K562 (cell line): ENCODE measurements at regions not wholly inside any gene's neighbourhood (a gene's known extent, or its start where the extent isn't known, plus 50 kb on each side); places are given as distances from the start of the nearest gene placed in this dataset.

Experiments used
- PHF20 ChIP-seq: fragments of 450-650 bp; IDR thresholded peaks from 2 replicates; pipeline ENCODE4 v1.6.1; 2018; ENCODE audit not compliant: partially characterized antibody
- SMARCC2 ChIP-seq: fragments of 450-650 bp; IDR thresholded peaks from 2 replicates; pipeline ENCODE4 v1.6.1; 2017; ENCODE audit warnings: antibody characterized with exemption, moderate library complexity, mild to moderate bottlenecking, low read depth
- SPI1 ChIP-seq: IDR thresholded peaks from 2 replicates; pipeline ENCODE4 v1.6.1; 2011; ENCODE audit warnings: low read depth, low read length, control low read depth, borderline replicate concordance
- ZNF75A ChIP-seq: fragments of 450-650 bp; formaldehyde crosslinking; IDR thresholded peaks from 2 replicates; pipeline ENCODE4 v1.4.0; 2020; ENCODE audit warnings: mild to moderate bottlenecking
- TF ChIP-seq, protein P1 (sequence below): fragments of 150-350 bp; conservative IDR thresholded peaks from 2 replicates; pipeline ENCODE4 v1.6.1; 2014; ENCODE audit warnings: low read length
- TF ChIP-seq, protein P2 (sequence below), 2 experiments: fragments of 200-800 bp in 1 of 2; sonication (Bioruptor generic) in 1 of 2; sonication (generic) in 1 of 2; formaldehyde crosslinking in 1 of 2; IDR thresholded peaks in 1 of 2; conservative IDR thresholded peaks in 1 of 2; 2 replicates each; pipeline versions ENCODE4 v1.5.0 to v1.6.1; 2016 to 2020; ENCODE audit warnings: missing compliant biosample characterization in 1 of 2, missing genetic modification characterization in 1 of 2, missing genetic modification reagents in 1 of 2
- TF ChIP-seq, protein P3 (sequence below): sonication (generic); formaldehyde crosslinking; IDR thresholded peaks from 2 replicates; pipeline ENCODE4 v1.8.0; 2022; ENCODE audit warnings: missing genetic modification reagents, mild to moderate bottlenecking, moderate library complexity, borderline replicate concordance
- TF ChIP-seq, protein P4 (sequence below): fragments of 450-650 bp; formaldehyde crosslinking; IDR thresholded peaks from 2 replicates; pipeline ENCODE4 v1.4.0; 2020; ENCODE audit warnings: mild to moderate bottlenecking, moderate library complexity

DNA sequence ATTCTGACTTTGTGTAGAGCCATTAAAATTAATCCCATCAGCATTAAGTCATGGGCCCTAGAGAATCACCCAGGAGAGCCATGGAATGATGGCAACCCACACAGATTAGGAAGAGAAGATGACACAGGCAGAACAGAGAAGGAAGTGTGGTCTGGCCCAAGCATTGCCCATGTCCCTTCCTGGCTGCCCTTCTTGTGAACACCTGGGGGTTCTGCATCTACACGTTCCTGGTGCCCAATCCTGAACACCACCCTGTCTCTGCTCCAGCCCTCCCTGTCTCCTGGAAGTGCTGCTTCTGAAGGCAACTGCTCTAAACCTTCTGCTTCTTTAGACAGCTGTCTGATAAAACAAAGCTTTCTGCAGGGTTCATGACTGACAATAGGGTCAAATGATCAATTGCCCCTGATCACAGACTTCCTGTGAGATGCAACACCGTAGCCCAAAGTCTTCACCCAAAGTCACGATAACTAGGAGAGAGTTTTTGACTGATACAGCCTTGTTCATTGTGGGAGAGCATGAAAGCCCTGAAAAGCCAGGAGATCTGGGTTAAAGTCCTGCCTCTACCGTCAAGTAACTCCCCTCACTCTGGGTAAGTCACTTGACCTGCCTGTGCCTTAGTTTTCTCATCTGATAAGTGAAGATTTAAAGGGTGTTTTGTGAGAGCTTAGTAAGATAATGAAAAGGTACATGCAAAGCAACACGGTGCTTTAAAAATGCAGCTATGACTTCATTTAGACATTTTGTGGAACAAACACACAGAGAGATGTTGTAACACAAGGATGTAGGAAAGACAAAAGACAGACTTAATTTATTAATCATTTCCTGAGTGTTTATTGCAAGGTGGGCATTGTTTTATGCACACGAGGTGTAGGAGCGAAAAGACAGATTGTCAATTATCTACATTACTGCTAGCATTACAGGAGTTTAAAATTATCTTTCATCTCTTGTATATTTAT is 291.2 kb upstream of the STXBP5 start (continued):
- TF ChIP-seq, protein P1, sequence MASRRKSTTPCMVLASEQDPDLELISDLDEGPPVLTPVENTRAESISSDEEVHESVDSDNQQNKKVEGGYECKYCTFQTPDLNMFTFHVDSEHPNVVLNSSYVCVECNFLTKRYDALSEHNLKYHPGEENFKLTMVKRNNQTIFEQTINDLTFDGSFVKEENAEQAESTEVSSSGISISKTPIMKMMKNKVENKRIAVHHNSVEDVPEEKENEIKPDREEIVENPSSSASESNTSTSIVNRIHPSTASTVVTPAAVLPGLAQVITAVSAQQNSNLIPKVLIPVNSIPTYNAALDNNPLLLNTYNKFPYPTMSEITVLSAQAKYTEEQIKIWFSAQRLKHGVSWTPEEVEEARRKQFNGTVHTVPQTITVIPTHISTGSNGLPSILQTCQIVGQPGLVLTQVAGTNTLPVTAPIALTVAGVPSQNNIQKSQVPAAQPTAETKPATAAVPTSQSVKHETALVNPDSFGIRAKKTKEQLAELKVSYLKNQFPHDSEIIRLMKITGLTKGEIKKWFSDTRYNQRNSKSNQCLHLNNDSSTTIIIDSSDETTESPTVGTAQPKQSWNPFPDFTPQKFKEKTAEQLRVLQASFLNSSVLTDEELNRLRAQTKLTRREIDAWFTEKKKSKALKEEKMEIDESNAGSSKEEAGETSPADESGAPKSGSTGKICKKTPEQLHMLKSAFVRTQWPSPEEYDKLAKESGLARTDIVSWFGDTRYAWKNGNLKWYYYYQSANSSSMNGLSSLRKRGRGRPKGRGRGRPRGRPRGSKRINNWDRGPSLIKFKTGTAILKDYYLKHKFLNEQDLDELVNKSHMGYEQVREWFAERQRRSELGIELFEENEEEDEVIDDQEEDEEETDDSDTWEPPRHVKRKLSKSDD, result no peak
- 0 out of 2 replicates have a peak, but pooled peaks have one; percentile 4 for TF ChIP-seq SPI1
- TF ChIP-seq PHF20, result no peak
- TF ChIP-seq ZNF75A (CRISPR knock-in tag), result no peak
- TF ChIP-seq, protein P2, sequence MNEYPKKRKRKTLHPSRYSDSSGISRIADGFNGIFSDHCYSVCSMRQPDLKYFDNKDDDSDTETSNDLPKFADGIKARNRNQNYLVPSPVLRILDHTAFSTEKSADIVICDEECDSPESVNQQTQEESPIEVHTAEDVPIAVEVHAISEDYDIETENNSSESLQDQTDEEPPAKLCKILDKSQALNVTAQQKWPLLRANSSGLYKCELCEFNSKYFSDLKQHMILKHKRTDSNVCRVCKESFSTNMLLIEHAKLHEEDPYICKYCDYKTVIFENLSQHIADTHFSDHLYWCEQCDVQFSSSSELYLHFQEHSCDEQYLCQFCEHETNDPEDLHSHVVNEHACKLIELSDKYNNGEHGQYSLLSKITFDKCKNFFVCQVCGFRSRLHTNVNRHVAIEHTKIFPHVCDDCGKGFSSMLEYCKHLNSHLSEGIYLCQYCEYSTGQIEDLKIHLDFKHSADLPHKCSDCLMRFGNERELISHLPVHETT (CRISPR knock-in tag; conservative IDR thresholded peaks at IDR 0.05 in 1 of 2, IDR thresholded peaks at IDR 0.05 in 1 of 2), result peak in 1 of 2 experiments; percentile 44; a peak in 1 of 4 replicates
- 0 out of 2 replicates have a peak, but pooled peaks have one; percentile 14 for TF ChIP-seq SMARCC2
- TF ChIP-seq, protein P3, sequence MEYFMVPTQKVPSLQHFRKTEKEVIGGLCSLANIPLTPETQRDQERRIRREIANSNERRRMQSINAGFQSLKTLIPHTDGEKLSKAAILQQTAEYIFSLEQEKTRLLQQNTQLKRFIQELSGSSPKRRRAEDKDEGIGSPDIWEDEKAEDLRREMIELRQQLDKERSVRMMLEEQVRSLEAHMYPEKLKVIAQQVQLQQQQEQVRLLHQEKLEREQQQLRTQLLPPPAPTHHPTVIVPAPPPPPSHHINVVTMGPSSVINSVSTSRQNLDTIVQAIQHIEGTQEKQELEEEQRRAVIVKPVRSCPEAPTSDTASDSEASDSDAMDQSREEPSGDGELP (CRISPR knock-in tag), result no peak
- TF ChIP-seq, protein P4, sequence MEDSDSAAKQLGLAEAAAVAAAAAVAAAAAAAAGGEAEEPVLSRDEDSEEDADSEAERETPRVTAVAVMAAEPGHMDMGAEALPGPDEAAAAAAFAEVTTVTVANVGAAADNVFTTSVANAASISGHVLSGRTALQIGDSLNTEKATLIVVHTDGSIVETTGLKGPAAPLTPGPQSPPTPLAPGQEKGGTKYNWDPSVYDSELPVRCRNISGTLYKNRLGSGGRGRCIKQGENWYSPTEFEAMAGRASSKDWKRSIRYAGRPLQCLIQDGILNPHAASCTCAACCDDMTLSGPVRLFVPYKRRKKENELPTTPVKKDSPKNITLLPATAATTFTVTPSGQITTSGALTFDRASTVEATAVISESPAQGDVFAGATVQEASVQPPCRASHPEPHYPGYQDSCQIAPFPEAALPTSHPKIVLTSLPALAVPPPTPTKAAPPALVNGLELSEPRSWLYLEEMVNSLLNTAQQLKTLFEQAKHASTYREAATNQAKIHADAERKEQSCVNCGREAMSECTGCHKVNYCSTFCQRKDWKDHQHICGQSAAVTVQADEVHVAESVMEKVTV (CRISPR knock-in tag), result peak; percentile 13; the same call in 1 of the 2 replicates
